ENCODE measurements at regions not wholly inside any gene's neighbourhood (a gene's known extent, or its start where the extent isn't known, plus 50 kb on each side); places are given as distances from the start of the nearest gene placed in this dataset.

GRCh38 chr18:59957957-59958356, 58.2 kb downstream of the PMAIP1 start:
- TF ChIP-seq POLR2AphosphoS5 (IDR thresholded peaks at IDR 0.05) (no peak), CTCF (IDR thresholded peaks at IDR 0.05) (no peak), POLR2A (IDR thresholded peaks at IDR 0.05; ENCODE audit: low read depth) (no peak), EP300 (IDR thresholded peaks at IDR 0.05) (no peak)
